HEK293 (cell line): ENCODE measurements at regions not wholly inside any gene's neighbourhood (a gene's known extent, or its start where the extent isn't known, plus 50 kb on each side); places are given as distances from the start of the nearest gene placed in this dataset.

Source experiments
- CTCF ChIA-PET: fragments of 350-600 bp; formaldehyde crosslinking; extraction: SDS; loops from one replicate; lab custom pipeline; 2021; ENCODE audit warnings: antibody characterized with exemption; lab: Yijun Ruan, JAX
- POLR2A ChIA-PET: fragments of 300-600 bp; formaldehyde crosslinking; extraction: SDS; loops from one replicate; lab custom pipeline; 2020; ENCODE audit warnings: antibody characterized with exemption, inconsistent platforms; lab: Yijun Ruan, JAX
- H3K27ac ChIP-seq: fragments of 200-500 bp; sonication (Bioruptor generic); 2 replicates; pipeline ENCODE4 v1.5.1; 2014; ENCODE audit warnings: low read depth, low read length, control low read depth, inconsistent platforms; ENCODE audit errors: extremely low read depth
- H3K36me3 ChIP-seq, 2 experiments: fragments of 200-500 bp in 1 of 2; sonication (Bioruptor generic) in 1 of 2; 1 replicate in 1 of 2; 2 replicates in 1 of 2; pipeline ENCODE4 v1.5.1; 2014 to 2017; ENCODE audit warnings: inconsistent platforms in 2 of 2, low read length in 2 of 2; ENCODE audit not compliant: control insufficient read depth in 2 of 2, insufficient read depth in 1 of 2
- H3K4me1 ChIP-seq: fragments of 200-500 bp; sonication (Bioruptor generic); 2 replicates; pipeline ENCODE4 v1.5.1; 2014; ENCODE audit warnings: mild to moderate bottlenecking, low read length, inconsistent platforms; ENCODE audit not compliant: control insufficient read depth, insufficient read depth
- H3K4me3 ChIP-seq: 2 replicates; pipeline ENCODE4 v1.5.1; 2011; ENCODE audit warnings: low read depth, mild to moderate bottlenecking, control low read depth, low read length, moderate library complexity
- H3K9me3 ChIP-seq: fragments of 200-500 bp; sonication (Bioruptor generic); 2 replicates; pipeline ENCODE4 v1.5.1; 2014; ENCODE audit warnings: low read depth, low read length, inconsistent platforms; ENCODE audit not compliant: control insufficient read depth, insufficient read depth
- OSR2 ChIP-seq: fragments of 450-650 bp; formaldehyde crosslinking; IDR thresholded peaks from 2 replicates; pipeline ENCODE4 v1.5.1; 2016; ENCODE audit warnings: missing biosample characterization, missing genetic modification characterization
- RBAK ChIP-seq: fragments of 450-650 bp; formaldehyde crosslinking; IDR thresholded peaks from 2 replicates; pipeline ENCODE4 v1.5.1; 2016; ENCODE audit warnings: missing biosample characterization, missing genetic modification characterization
- SP3 ChIP-seq: fragments of 450-650 bp; formaldehyde crosslinking; IDR thresholded peaks from 2 replicates; pipeline ENCODE4 v1.5.1; 2016; ENCODE audit warnings: missing biosample characterization, missing genetic modification characterization
- ZIC2 ChIP-seq: fragments of 450-650 bp; formaldehyde crosslinking; IDR thresholded peaks from 2 replicates; pipeline ENCODE4 v1.5.1; 2016; ENCODE audit warnings: missing biosample characterization, missing genetic modification characterization
- ZNF169 ChIP-seq: fragments of 450-650 bp; formaldehyde crosslinking; IDR thresholded peaks from 2 replicates; pipeline ENCODE4 v1.5.1; 2016; ENCODE audit warnings: missing biosample characterization, missing genetic modification characterization
- ZNF2 ChIP-seq: fragments of 450-650 bp; formaldehyde crosslinking; IDR thresholded peaks from 2 replicates; pipeline ENCODE4 v1.5.1; 2016; ENCODE audit warnings: missing biosample characterization, missing genetic modification characterization
- ZNF214 ChIP-seq: fragments of 450-650 bp; formaldehyde crosslinking; IDR thresholded peaks from 2 replicates; pipeline ENCODE4 v1.5.1; 2017; ENCODE audit warnings: missing biosample characterization, mild to moderate bottlenecking, missing genetic modification characterization, borderline replicate concordance
- ZNF24 ChIP-seq: fragments of 450-650 bp; formaldehyde crosslinking; IDR thresholded peaks from 2 replicates; pipeline ENCODE4 v1.5.1; 2016; ENCODE audit warnings: missing biosample characterization, missing genetic modification characterization
- ZNF292 ChIP-seq: fragments of 450-650 bp; formaldehyde crosslinking; IDR thresholded peaks from 2 replicates; pipeline ENCODE4 v1.5.1; 2016; ENCODE audit warnings: low read depth, missing biosample characterization, missing genetic modification characterization, borderline replicate concordance
- ZNF341 ChIP-seq: fragments of 450-650 bp; formaldehyde crosslinking; IDR thresholded peaks from 2 replicates; pipeline ENCODE4; 2016; ENCODE audit warnings: low read depth, missing biosample characterization, missing genetic modification characterization
- ZNF830 ChIP-seq: fragments of 450-650 bp; IDR thresholded peaks from 2 replicates; pipeline ENCODE4 v1.5.0; 2018; ENCODE audit warnings: missing biosample characterization, missing genetic modification characterization, low read depth, mild to moderate bottlenecking, moderate library complexity
- ZNF837 ChIP-seq: fragments of 450-650 bp; formaldehyde crosslinking; IDR thresholded peaks from 2 replicates; pipeline ENCODE4 v1.5.1; 2016; ENCODE audit warnings: missing biosample characterization, missing genetic modification characterization
- TF ChIP-seq, protein P1 (sequence below): fragments of 450-650 bp; formaldehyde crosslinking; IDR thresholded peaks from 2 replicates; pipeline ENCODE4 v1.5.1; 2017; ENCODE audit warnings: missing biosample characterization, missing genetic modification characterization
- TF ChIP-seq, protein P2 (sequence below): IDR thresholded peaks from 2 replicates; pipeline ENCODE4 v1.6.1; 2011; ENCODE audit warnings: mild to moderate bottlenecking, low read depth, low read length, borderline replicate concordance
- TF ChIP-seq, protein P3 (sequence below): fragments of 450-650 bp; formaldehyde crosslinking; IDR thresholded peaks from 2 replicates; pipeline ENCODE4 v1.5.1; 2016; ENCODE audit warnings: missing biosample characterization, missing genetic modification characterization
- TF ChIP-seq, protein P4 (sequence below): fragments of 450-650 bp; formaldehyde crosslinking; IDR thresholded peaks from 2 replicates; pipeline ENCODE4 v1.5.1; 2016; ENCODE audit warnings: missing biosample characterization, missing genetic modification characterization
- TF ChIP-seq, protein P5 (sequence below): fragments of 450-650 bp; formaldehyde crosslinking; IDR thresholded peaks from 2 replicates; pipeline ENCODE4 v1.5.1; 2016; ENCODE audit warnings: missing biosample characterization, missing genetic modification characterization
- TF ChIP-seq, protein P6 (sequence below): fragments of 450-650 bp; formaldehyde crosslinking; IDR thresholded peaks from 2 replicates; pipeline ENCODE4 v1.5.1; 2016; ENCODE audit warnings: missing biosample characterization, missing genetic modification characterization

DNA sequence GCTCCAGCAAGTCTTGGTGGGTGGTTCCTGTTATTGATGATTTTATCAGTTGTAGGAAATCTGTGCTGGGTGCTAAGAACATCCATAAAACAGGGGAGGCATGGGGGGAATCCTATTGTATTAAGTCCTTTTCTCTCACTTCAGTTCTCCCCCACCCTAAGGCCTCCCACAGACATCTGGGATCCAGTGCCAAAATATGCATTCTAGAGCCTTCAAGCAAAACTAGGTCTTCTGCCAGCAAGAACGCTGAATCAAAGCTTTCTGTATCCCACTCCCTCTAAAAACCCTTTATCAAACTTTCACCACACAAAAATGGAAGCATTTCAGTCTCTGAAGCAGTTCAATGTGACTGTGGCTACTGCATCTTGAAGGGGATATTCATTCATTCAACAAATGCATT lies 281.9 kb downstream of the GAS1 start:
- Histone ChIP-seq H3K36me3 (no peaks in the 10 kb centered on the region), H3K9me3 (no peaks in the 10 kb centered on the region), H3K4me1 (no peaks in the 10 kb centered on the region), H3K4me3 (no peak overlapping the region), H3K27ac (no peak overlapping the region)
- CTCF ChIA-PET: interaction anchor here (0.6 kb wide), 1 partner anchor 250 kb away, joined by 3 read pairs; no protein-coding TSS in a partner anchor
- POLR2A ChIA-PET: no interaction called here
- no peak for TF ChIP-seq ZNF292 (tag by site-specific recombination)
- TF ChIP-seq RBAK: no peak
- TF ChIP-seq, protein P1, sequence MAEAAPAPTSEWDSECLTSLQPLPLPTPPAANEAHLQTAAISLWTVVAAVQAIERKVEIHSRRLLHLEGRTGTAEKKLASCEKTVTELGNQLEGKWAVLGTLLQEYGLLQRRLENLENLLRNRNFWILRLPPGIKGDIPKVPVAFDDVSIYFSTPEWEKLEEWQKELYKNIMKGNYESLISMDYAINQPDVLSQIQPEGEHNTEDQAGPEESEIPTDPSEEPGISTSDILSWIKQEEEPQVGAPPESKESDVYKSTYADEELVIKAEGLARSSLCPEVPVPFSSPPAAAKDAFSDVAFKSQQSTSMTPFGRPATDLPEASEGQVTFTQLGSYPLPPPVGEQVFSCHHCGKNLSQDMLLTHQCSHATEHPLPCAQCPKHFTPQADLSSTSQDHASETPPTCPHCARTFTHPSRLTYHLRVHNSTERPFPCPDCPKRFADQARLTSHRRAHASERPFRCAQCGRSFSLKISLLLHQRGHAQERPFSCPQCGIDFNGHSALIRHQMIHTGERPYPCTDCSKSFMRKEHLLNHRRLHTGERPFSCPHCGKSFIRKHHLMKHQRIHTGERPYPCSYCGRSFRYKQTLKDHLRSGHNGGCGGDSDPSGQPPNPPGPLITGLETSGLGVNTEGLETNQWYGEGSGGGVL (tag by site-specific recombination): no peak
- TF ChIP-seq, protein P2, sequence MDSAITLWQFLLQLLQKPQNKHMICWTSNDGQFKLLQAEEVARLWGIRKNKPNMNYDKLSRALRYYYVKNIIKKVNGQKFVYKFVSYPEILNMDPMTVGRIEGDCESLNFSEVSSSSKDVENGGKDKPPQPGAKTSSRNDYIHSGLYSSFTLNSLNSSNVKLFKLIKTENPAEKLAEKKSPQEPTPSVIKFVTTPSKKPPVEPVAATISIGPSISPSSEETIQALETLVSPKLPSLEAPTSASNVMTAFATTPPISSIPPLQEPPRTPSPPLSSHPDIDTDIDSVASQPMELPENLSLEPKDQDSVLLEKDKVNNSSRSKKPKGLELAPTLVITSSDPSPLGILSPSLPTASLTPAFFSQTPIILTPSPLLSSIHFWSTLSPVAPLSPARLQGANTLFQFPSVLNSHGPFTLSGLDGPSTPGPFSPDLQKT: no peak
- TF ChIP-seq, protein P3, sequence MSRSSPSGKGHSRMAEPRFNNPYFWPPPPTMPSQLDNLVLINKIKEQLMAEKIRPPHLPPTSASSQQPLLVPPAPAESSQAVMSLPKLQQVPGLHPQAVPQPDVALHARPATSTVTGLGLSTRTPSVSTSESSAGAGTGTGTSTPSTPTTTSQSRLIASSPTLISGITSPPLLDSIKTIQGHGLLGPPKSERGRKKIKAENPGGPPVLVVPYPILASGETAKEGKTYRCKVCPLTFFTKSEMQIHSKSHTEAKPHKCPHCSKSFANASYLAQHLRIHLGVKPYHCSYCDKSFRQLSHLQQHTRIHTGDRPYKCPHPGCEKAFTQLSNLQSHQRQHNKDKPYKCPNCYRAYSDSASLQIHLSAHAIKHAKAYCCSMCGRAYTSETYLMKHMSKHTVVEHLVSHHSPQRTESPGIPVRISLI (tag by site-specific recombination): no peak
- TF ChIP-seq OSR2 (tag by site-specific recombination): no peak
- TF ChIP-seq ZNF2 (tag by site-specific recombination): no peak
- TF ChIP-seq, protein P4, sequence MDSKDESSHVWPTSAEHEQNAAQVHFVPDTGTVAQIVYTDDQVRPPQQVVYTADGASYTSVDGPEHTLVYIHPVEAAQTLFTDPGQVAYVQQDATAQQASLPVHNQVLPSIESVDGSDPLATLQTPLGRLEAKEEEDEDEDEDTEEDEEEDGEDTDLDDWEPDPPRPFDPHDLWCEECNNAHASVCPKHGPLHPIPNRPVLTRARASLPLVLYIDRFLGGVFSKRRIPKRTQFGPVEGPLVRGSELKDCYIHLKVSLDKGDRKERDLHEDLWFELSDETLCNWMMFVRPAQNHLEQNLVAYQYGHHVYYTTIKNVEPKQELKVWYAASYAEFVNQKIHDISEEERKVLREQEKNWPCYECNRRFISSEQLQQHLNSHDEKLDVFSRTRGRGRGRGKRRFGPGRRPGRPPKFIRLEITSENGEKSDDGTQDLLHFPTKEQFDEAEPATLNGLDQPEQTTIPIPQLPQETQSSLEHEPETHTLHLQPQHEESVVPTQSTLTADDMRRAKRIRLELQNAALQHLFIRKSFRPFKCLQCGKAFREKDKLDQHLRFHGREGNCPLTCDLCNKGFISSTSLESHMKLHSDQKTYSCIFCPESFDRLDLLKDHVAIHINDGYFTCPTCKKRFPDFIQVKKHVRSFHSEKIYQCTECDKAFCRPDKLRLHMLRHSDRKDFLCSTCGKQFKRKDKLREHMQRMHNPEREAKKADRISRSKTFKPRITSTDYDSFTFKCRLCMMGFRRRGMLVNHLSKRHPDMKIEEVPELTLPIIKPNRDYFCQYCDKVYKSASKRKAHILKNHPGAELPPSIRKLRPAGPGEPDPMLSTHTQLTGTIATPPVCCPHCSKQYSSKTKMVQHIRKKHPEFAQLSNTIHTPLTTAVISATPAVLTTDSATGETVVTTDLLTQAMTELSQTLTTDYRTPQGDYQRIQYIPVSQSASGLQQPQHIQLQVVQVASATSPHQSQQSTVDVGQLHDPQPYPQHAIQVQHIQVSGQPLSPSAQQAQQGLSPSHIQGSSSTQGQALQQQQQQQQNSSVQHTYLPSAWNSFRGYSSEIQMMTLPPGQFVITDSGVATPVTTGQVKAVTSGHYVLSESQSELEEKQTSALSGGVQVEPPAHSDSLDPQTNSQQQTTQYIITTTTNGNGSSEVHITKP: no peak
- TF ChIP-seq ZNF830 (tag by site-specific recombination): no peak
- no peak for TF ChIP-seq ZNF837 (tag by site-specific recombination)
- no peak for TF ChIP-seq ZNF341
- TF ChIP-seq ZNF169: no peak
- TF ChIP-seq, protein P5, sequence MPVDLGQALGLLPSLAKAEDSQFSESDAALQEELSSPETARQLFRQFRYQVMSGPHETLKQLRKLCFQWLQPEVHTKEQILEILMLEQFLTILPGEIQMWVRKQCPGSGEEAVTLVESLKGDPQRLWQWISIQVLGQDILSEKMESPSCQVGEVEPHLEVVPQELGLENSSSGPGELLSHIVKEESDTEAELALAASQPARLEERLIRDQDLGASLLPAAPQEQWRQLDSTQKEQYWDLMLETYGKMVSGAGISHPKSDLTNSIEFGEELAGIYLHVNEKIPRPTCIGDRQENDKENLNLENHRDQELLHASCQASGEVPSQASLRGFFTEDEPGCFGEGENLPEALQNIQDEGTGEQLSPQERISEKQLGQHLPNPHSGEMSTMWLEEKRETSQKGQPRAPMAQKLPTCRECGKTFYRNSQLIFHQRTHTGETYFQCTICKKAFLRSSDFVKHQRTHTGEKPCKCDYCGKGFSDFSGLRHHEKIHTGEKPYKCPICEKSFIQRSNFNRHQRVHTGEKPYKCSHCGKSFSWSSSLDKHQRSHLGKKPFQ (tag by site-specific recombination): no peak
- no peak for TF ChIP-seq SP3 (tag by site-specific recombination)
- TF ChIP-seq ZIC2 (tag by site-specific recombination): no peak
- TF ChIP-seq ZNF24 (tag by site-specific recombination): no peak
- TF ChIP-seq, protein P6, sequence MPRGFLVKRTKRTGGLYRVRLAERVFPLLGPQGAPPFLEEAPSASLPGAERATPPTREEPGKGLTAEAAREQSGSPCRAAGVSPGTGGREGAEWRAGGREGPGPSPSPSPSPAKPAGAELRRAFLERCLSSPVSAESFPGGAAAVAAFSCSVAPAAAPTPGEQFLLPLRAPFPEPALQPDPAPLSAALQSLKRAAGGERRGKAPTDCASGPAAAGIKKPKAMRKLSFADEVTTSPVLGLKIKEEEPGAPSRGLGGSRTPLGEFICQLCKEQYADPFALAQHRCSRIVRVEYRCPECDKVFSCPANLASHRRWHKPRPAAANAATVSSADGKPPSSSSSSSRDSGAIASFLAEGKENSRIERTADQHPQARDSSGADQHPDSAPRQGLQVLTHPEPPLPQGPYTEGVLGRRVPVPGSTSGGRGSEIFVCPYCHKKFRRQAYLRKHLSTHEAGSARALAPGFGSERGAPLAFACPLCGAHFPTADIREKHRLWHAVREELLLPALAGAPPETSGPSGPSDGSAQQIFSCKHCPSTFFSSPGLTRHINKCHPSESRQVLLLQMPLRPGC (tag by site-specific recombination): no peak
- TF ChIP-seq ZNF214 (tag by site-specific recombination): no peak
